Psoas muscle (tissue), 7 donors: ENCODE measurements at regions not wholly inside any gene's neighbourhood (a gene's known extent, or its start where the extent isn't known, plus 50 kb on each side); places are given as distances from the start of the nearest gene placed in this dataset.

Experiments used
- ATAC-seq, 4 donors: fragments of 200-7000 bp; cut with Tn5 transposase; one replicate each; pipeline ENCODE4 v1.9.1; 2020; ENCODE audit warnings: moderate library complexity in 3 of 4, mild to moderate bottlenecking in 2 of 4
- DNase-seq, 2 donors: peaks; one replicate each; pipeline ENCODE4 v3.0.0-alpha.2; 2020
- H3K27ac ChIP-seq: fragments of 200-600 bp; one replicate; pipeline ENCODE4 v1.8.0; 2022
- H3K27me3 ChIP-seq, 3 donors: fragments of 200-600 bp in 1 of 3; one replicate each; pipeline versions ENCODE4 v1.6.1 to v1.8.0; 2013 to 2022; ENCODE audit warnings: low read length in 2 of 3, mild to moderate bottlenecking in 2 of 3, moderate library complexity in 1 of 3; ENCODE audit not compliant: insufficient read depth in 3 of 3
- H3K36me3 ChIP-seq, 2 donors: fragments of 200-600 bp in 1 of 2; one replicate each; pipeline versions ENCODE4 v1.6.1 to v1.8.0; 2013 to 2022; ENCODE audit warnings: low read depth in 1 of 2, mild to moderate bottlenecking in 1 of 2, moderate library complexity in 1 of 2; ENCODE audit not compliant: insufficient read depth in 1 of 2
- H3K4me1 ChIP-seq: fragments of 200-600 bp; one replicate; pipeline ENCODE4 v1.8.0; 2022
- H3K4me3 ChIP-seq: fragments of 200-600 bp; one replicate; pipeline ENCODE4 v1.8.0; 2022; ENCODE audit warnings: mild to moderate bottlenecking
- H3K9me3 ChIP-seq: fragments of 200-600 bp; one replicate; pipeline ENCODE4 v1.8.0; 2022
- WGBS, 3 donors: extraction: QIAGEN DNeasy Blood & Tissue Kit; methylation state at CpG; one replicate each; pipeline versions ENCODE4 v1.1.6 to v1.1.7; 2013; 5-methylcytosine and 5-hydroxymethylcytosine counted together
- intact Hi-C, 2 donors: fragments of 100-400 bp; cut with DNase I; formaldehyde crosslinking; loops; one replicate each; pipeline versions ENCODE4 v1.11.0 to v1.14.2; 2022
- TF ChIP-seq, protein P1 (sequence below): fragments of 200-600 bp; IDR thresholded peaks from one replicate; pipeline ENCODE4 v1.8.0; 2022; ENCODE audit warnings: antibody characterized with exemption
- donor health status: healthy with polysubstance abuse.
- donor health status: DM: no; HTN: no; CAD: no; lungs with moderate emphysema.
- donor health status: Bipolar disorder and iron deficiency.
- donor health status: healthy.
- donor health status: DM: yes; HTN: yes; CAD: no.
- donor health status: DM: no; HTN: no; CAD: no.
- donor health status: DM: yes; HTN: yes; CAD: no.

DNA sequence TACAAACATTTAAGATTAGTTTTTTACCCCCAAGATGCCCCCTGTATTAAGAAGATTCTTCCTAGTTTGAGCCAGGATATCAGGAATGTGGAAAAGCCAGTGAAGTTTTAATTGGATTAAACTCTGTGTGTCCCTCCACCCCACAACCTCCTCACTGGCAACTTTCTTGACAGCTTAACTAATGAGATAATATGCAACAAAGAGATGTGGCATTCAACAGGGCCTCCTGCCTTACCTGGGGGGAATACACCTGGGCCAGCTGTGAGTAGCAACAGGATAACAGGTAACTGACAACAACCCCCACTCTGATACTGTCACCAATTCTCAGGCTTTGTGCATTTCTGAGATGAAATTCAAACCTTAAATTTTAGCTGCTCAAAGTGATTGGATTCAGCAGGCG is 512.3 kb downstream of the TFAP2B start:
- TF ChIP-seq, protein P1, sequence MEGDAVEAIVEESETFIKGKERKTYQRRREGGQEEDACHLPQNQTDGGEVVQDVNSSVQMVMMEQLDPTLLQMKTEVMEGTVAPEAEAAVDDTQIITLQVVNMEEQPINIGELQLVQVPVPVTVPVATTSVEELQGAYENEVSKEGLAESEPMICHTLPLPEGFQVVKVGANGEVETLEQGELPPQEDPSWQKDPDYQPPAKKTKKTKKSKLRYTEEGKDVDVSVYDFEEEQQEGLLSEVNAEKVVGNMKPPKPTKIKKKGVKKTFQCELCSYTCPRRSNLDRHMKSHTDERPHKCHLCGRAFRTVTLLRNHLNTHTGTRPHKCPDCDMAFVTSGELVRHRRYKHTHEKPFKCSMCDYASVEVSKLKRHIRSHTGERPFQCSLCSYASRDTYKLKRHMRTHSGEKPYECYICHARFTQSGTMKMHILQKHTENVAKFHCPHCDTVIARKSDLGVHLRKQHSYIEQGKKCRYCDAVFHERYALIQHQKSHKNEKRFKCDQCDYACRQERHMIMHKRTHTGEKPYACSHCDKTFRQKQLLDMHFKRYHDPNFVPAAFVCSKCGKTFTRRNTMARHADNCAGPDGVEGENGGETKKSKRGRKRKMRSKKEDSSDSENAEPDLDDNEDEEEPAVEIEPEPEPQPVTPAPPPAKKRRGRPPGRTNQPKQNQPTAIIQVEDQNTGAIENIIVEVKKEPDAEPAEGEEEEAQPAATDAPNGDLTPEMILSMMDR, result no peak
- WGBS, 3 donors, result 60 to 68% (median 62%) methylated on average over 1 of the region's 1 CpG
- ATAC-seq, result no peak
- no peak overlapping the region for H3K4me3 ChIP-seq
- no peak overlapping the region for H3K27ac ChIP-seq
- no peaks in the 10 kb centered on the region for H3K9me3 ChIP-seq
- H3K4me1 ChIP-seq, result no peaks in the 10 kb centered on the region
- no peaks in the 10 kb centered on the region for H3K27me3 ChIP-seq
- intact Hi-C loops, result no loop called here
- H3K36me3 ChIP-seq, result no peaks in the 10 kb centered on the region
- no peak for DNase-seq

DNA sequence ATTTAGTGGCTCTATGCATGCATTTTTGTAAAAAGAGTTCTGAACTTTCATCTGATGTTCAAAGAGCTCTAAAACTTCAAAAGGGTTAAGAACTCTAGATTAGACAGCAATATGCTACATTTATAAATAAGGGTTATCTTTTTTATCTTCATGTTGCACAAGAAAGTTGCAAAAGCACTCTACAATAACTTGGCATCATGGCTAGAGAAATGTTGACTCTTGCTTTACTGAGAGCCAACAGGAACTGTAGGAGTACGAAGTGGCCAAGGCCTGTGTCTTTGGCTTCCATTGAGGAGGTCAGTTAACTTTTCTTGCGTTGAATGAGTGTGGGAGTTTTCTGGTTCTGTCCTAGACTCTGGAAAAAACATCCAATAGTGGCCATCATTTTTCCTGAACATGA is 516.9 kb downstream of the TFAP2B start:
- no peak for DNase-seq
- Histone ChIP-seq H3K27me3 (no peaks in the 10 kb centered on the region), H3K4me3 (no peak overlapping the region), H3K9me3 (no peaks in the 10 kb centered on the region), H3K27ac (no peak overlapping the region), H3K36me3 (no peaks in the 10 kb centered on the region), H3K4me1 (no peaks in the 10 kb centered on the region)
- no peak for ATAC-seq
- 73 to 89% (median 80%) methylated on average over 2 of the region's 2 CpGs for WGBS, 3 donors
- TF ChIP-seq, protein P1, result no peak
- intact Hi-C loops, result no loop called here

DNA sequence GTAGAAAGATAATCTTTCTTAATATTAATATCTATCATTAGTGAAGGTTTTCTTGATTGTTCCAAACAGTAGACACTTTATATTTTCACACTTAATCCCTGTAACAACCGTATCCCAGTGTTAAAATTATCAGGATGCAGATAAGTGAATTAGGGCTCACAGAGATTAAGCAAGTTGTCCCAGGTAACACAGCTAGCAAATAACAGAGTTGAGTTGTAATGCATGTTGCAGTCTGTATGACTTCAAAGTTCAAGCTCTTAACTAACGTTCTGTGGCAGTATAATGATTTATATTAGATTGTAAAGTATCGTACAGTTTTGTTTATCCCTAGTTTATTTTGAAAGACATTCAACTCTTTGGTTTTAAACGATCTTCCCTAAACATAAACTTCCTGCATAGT is 517.5 kb downstream of the TFAP2B start:
- TF ChIP-seq, protein P1, result no peak
- H3K27ac ChIP-seq, result no peak overlapping the region
- DNase-seq (no peak), ATAC-seq (no peak)
- H3K4me3 ChIP-seq, result no peak overlapping the region
- no peaks in the 10 kb centered on the region for H3K36me3 ChIP-seq
- H3K27me3 ChIP-seq, result no peaks in the 10 kb centered on the region
- no peaks in the 10 kb centered on the region for H3K4me1 ChIP-seq
- 54 to 68% (median 64%) methylated on average over 4 of the region's 4 CpGs for WGBS, 3 donors
- no peaks in the 10 kb centered on the region for H3K9me3 ChIP-seq
- intact Hi-C loops, result no loop called here

DNA sequence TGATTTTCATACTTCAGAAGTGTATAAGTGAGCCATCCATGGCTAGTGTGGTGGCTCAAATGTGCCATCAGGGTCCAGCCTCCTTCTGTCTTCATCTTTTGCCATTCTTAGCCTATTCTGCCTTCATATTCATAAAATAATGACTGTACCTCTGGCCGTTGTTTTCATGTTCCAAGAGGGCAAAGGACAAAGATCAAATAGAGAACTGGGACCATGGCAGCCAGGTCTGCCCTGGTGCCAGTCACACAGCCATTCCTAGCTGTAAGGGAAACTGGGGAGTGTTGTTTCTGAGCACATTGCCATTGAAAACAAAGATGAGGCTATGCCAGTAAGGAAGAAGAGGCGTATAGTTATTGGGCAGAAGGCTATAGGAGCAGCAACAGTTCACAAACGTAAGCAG is 518.6 kb downstream of the TFAP2B start:
- Histone ChIP-seq H3K4me3 (no peak overlapping the region), H3K4me1 (no peaks in the 10 kb centered on the region), H3K36me3 (no peaks in the 10 kb centered on the region), H3K9me3 (no peaks in the 10 kb centered on the region), H3K27ac (no peak overlapping the region), H3K27me3 (no peaks in the 10 kb centered on the region)
- DNase-seq (no peak), ATAC-seq (no peak)
- intact Hi-C loops, result no loop called here
- 58 to 80% (median 75%) methylated on average over 3 of the region's 3 CpGs for WGBS, 3 donors
- TF ChIP-seq, protein P1, result no peak

DNA sequence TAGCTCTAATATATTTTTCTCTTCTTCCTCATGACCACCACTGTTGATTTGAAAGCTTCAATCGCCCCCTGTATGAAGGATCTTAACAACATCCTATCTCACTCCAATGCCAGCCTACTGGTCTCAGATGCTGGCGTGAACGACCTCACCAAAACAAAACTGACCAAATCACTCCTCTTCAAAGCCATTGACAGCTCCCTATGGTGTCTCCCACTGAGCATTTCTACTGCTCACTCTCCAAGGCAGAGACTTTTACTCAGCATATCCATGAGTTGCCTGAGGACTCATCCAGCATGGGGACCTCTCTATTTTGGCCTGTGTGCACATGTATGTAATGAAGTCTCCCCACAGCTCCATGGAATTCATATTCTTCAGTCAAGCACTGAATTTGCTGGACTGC is 520.4 kb downstream of the TFAP2B start:
- ATAC-seq (no peak), DNase-seq (no peak)
- 47 to 58% (median 49%) methylated on average over 3 of the region's 3 CpGs for WGBS, 3 donors
- Histone ChIP-seq H3K4me3 (no peak overlapping the region), H3K27ac (no peak overlapping the region), H3K36me3 (no peaks in the 10 kb centered on the region), H3K9me3 (no peaks in the 10 kb centered on the region), H3K27me3 (no peaks in the 10 kb centered on the region), H3K4me1 (no peaks in the 10 kb centered on the region)
- intact Hi-C loops, result no loop called here
- TF ChIP-seq, protein P1, result no peak
